GM23338 (cell line): ENCODE measurements at regions not wholly inside any gene's neighbourhood (a gene's known extent, or its start where the extent isn't known, plus 50 kb on each side); places are given as distances from the start of the nearest gene placed in this dataset.

Experiments used
- CREB1 ChIP-seq: fragments of 250-450 bp; sonication (Bioruptor Pico); IDR thresholded peaks from 2 replicates; pipeline ENCODE4 v1.5.0; 2020; ENCODE audit warnings: low read depth, mild to moderate bottlenecking, moderate library complexity
- EZH2 ChIP-seq: fragments of 200-600 bp; sonication (generic); IDR thresholded peaks from one replicate; pipeline ENCODE4 v1.8.0; 2017; ENCODE audit warnings: antibody characterized with exemption, mild to moderate bottlenecking, low read depth; ENCODE audit not compliant: unreplicated experiment
- EZH2phosphoT487 ChIP-seq: fragments of 200-600 bp; sonication (generic); IDR thresholded peaks from one replicate; pipeline ENCODE4 v1.8.1; 2018; ENCODE audit warnings: antibody characterized with exemption; ENCODE audit not compliant: unreplicated experiment
- POLR2AphosphoS5 ChIP-seq: IDR thresholded peaks from 2 replicates; pipeline ENCODE4 v1.6.1; 2016; ENCODE audit warnings: antibody characterized with exemption, low read depth
- STAT1 ChIP-seq: IDR thresholded peaks from one replicate; pipeline ENCODE4 v1.6.1; 2016; ENCODE audit warnings: antibody characterized with exemption; ENCODE audit not compliant: unreplicated experiment
- ZNF114 ChIP-seq: fragments of 250-450 bp; sonication (Bioruptor Pico); IDR thresholded peaks from 2 replicates; pipeline ENCODE4 v1.5.0; 2020; ENCODE audit warnings: mild to moderate bottlenecking, moderate library complexity
- ZNF331 ChIP-seq: fragments of 250-450 bp; sonication (Bioruptor Pico); IDR thresholded peaks from 2 replicates; pipeline ENCODE4 v1.5.0; 2020; ENCODE audit warnings: low read depth, mild to moderate bottlenecking, moderate library complexity
- TF ChIP-seq, protein P1 (sequence below): IDR thresholded peaks from one replicate; pipeline ENCODE4 v1.6.1; 2018; ENCODE audit warnings: antibody characterized with exemption; ENCODE audit not compliant: unreplicated experiment
- TF ChIP-seq, protein P2 (sequence below), 2 experiments: fragments of 200-600 bp in 1 of 2; sonication (generic) in 1 of 2; conservative IDR thresholded peaks; 2 replicates each; pipeline versions ENCODE4 v1.5.1 to v1.6.1; 2016 to 2017; ENCODE audit warnings: antibody characterized with exemption in 2 of 2, low read depth in 2 of 2, mild to moderate bottlenecking in 2 of 2, moderate library complexity in 1 of 2
- TF ChIP-seq, protein P3 (sequence below): fragments of 250-450 bp; sonication (Bioruptor Pico); IDR thresholded peaks from 2 replicates; pipeline ENCODE4 v1.5.0; 2020; ENCODE audit warnings: mild to moderate bottlenecking, moderate library complexity

- TF ChIP-seq EZH2 (no peak), EZH2phosphoT487 (no peak), POLR2AphosphoS5 (no peak), CREB1 (no peak), ZNF114 (CRISPR knock-in tag) (no peak), ZNF331 (CRISPR knock-in tag) (no peak), STAT1 (no peak)
- TF ChIP-seq, protein P1, sequence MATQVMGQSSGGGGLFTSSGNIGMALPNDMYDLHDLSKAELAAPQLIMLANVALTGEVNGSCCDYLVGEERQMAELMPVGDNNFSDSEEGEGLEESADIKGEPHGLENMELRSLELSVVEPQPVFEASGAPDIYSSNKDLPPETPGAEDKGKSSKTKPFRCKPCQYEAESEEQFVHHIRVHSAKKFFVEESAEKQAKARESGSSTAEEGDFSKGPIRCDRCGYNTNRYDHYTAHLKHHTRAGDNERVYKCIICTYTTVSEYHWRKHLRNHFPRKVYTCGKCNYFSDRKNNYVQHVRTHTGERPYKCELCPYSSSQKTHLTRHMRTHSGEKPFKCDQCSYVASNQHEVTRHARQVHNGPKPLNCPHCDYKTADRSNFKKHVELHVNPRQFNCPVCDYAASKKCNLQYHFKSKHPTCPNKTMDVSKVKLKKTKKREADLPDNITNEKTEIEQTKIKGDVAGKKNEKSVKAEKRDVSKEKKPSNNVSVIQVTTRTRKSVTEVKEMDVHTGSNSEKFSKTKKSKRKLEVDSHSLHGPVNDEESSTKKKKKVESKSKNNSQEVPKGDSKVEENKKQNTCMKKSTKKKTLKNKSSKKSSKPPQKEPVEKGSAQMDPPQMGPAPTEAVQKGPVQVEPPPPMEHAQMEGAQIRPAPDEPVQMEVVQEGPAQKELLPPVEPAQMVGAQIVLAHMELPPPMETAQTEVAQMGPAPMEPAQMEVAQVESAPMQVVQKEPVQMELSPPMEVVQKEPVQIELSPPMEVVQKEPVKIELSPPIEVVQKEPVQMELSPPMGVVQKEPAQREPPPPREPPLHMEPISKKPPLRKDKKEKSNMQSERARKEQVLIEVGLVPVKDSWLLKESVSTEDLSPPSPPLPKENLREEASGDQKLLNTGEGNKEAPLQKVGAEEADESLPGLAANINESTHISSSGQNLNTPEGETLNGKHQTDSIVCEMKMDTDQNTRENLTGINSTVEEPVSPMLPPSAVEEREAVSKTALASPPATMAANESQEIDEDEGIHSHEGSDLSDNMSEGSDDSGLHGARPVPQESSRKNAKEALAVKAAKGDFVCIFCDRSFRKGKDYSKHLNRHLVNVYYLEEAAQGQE: no peak
- TF ChIP-seq, protein P2, sequence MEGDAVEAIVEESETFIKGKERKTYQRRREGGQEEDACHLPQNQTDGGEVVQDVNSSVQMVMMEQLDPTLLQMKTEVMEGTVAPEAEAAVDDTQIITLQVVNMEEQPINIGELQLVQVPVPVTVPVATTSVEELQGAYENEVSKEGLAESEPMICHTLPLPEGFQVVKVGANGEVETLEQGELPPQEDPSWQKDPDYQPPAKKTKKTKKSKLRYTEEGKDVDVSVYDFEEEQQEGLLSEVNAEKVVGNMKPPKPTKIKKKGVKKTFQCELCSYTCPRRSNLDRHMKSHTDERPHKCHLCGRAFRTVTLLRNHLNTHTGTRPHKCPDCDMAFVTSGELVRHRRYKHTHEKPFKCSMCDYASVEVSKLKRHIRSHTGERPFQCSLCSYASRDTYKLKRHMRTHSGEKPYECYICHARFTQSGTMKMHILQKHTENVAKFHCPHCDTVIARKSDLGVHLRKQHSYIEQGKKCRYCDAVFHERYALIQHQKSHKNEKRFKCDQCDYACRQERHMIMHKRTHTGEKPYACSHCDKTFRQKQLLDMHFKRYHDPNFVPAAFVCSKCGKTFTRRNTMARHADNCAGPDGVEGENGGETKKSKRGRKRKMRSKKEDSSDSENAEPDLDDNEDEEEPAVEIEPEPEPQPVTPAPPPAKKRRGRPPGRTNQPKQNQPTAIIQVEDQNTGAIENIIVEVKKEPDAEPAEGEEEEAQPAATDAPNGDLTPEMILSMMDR (conservative IDR thresholded peaks at IDR 0.05; ENCODE audit: low read depth in 2 of 2): no peak
- TF ChIP-seq, protein P3, sequence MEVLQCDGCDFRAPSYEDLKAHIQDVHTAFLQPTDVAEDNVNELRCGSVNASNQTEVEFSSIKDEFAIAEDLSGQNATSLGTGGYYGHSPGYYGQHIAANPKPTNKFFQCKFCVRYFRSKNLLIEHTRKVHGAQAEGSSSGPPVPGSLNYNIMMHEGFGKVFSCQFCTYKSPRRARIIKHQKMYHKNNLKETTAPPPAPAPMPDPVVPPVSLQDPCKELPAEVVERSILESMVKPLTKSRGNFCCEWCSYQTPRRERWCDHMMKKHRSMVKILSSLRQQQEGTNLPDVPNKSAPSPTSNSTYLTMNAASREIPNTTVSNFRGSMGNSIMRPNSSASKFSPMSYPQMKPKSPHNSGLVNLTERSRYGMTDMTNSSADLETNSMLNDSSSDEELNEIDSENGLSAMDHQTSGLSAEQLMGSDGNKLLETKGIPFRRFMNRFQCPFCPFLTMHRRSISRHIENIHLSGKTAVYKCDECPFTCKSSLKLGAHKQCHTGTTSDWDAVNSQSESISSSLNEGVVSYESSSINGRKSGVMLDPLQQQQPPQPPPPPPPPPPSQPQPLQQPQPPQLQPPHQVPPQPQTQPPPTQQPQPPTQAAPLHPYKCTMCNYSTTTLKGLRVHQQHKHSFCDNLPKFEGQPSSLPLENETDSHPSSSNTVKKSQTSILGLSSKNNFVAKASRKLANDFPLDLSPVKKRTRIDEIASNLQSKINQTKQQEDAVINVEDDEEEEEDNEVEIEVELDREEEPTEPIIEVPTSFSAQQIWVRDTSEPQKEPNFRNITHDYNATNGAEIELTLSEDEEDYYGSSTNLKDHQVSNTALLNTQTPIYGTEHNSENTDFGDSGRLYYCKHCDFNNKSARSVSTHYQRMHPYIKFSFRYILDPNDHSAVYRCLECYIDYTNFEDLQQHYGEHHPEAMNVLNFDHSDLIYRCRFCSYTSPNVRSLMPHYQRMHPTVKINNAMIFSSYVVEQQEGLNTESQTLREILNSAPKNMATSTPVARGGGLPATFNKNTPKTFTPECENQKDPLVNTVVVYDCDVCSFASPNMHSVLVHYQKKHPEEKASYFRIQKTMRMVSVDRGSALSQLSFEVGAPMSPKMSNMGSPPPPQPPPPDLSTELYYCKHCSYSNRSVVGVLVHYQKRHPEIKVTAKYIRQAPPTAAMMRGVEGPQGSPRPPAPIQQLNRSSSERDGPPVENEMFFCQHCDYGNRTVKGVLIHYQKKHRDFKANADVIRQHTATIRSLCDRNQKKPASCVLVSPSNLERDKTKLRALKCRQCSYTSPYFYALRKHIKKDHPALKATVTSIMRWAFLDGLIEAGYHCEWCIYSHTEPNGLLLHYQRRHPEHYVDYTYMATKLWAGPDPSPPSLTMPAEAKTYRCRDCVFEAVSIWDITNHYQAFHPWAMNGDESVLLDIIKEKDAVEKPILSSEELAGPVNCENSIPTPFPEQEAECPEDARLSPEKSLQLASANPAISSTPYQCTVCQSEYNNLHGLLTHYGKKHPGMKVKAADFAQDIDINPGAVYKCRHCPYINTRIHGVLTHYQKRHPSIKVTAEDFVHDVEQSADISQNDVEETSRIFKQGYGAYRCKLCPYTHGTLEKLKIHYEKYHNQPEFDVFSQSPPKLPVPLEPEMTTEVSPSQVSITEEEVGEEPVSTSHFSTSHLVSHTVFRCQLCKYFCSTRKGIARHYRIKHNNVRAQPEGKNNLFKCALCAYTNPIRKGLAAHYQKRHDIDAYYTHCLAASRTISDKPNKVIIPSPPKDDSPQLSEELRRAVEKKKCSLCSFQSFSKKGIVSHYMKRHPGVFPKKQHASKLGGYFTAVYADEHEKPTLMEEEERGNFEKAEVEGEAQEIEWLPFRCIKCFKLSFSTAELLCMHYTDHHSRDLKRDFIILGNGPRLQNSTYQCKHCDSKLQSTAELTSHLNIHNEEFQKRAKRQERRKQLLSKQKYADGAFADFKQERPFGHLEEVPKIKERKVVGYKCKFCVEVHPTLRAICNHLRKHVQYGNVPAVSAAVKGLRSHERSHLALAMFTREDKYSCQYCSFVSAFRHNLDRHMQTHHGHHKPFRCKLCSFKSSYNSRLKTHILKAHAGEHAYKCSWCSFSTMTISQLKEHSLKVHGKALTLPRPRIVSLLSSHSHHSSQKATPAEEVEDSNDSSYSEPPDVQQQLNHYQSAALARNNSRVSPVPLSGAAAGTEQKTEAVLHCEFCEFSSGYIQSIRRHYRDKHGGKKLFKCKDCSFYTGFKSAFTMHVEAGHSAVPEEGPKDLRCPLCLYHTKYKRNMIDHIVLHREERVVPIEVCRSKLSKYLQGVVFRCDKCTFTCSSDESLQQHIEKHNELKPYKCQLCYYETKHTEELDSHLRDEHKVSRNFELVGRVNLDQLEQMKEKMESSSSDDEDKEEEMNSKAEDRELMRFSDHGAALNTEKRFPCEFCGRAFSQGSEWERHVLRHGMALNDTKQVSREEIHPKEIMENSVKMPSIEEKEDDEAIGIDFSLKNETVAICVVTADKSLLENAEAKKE (CRISPR knock-in tag): no peak
These were observed 68.5 kb downstream of the CYTL1 start for GRCh38 chr4:4950561-4951290.
